Right lobe of liver (tissue), 4 donors: ENCODE measurements at regions not wholly inside any gene's neighbourhood (a gene's known extent, or its start where the extent isn't known, plus 50 kb on each side); places are given as distances from the start of the nearest gene placed in this dataset.

Source experiments
- POLR2A ChIP-seq: fragments of 450-650 bp; IDR thresholded peaks from one replicate; pipeline ENCODE4 v1.6.1; 2017; ENCODE audit warnings: antibody characterized with exemption, mild to moderate bottlenecking
- TF ChIP-seq, protein P1 (sequence below), 4 donors: fragments of 200-600 bp in 3 of 4; fragments of 450-650 bp in 1 of 4; IDR thresholded peaks; one replicate each; pipeline versions ENCODE4 v1.5.1 to v1.8.0; 2016 to 2022; ENCODE audit warnings: antibody characterized with exemption in 4 of 4, mild to moderate bottlenecking in 2 of 4
- donor health status: DM: no; HTN: no; CAD: no.
- donor health status: DM: no; HTN: no; CAD: no.
- donor health status: DM: no; HTN: yes; CAD: no.

DNA sequence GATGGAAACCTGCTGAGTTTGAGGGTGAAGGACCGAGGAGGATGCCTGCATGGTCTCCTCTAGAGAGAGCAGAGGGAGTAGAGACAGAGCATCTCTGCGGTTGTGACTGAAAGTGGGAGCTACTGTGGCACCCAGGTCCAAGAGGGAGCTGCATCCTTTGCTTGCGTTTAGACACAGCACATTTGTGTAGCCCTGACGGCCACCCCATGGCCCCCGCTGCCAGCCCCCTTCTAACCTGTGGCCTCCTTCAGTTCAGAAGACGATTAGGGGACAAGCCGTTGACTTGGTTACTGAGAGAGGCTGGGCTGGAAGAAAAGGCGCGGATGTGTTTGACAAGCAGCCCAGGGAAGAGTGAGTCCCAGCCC, 690.9 kb downstream of the BRD1 start:
- TF ChIP-seq, protein P1, sequence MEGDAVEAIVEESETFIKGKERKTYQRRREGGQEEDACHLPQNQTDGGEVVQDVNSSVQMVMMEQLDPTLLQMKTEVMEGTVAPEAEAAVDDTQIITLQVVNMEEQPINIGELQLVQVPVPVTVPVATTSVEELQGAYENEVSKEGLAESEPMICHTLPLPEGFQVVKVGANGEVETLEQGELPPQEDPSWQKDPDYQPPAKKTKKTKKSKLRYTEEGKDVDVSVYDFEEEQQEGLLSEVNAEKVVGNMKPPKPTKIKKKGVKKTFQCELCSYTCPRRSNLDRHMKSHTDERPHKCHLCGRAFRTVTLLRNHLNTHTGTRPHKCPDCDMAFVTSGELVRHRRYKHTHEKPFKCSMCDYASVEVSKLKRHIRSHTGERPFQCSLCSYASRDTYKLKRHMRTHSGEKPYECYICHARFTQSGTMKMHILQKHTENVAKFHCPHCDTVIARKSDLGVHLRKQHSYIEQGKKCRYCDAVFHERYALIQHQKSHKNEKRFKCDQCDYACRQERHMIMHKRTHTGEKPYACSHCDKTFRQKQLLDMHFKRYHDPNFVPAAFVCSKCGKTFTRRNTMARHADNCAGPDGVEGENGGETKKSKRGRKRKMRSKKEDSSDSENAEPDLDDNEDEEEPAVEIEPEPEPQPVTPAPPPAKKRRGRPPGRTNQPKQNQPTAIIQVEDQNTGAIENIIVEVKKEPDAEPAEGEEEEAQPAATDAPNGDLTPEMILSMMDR (IDR thresholded peaks at IDR 0.05): no peak
- no peak for TF ChIP-seq POLR2A
